Glomerular visceral epithelial cell (primary cell): ENCODE measurements at regions not wholly inside any gene's neighbourhood (a gene's known extent, or its start where the extent isn't known, plus 50 kb on each side); places are given as distances from the start of the nearest gene placed in this dataset.

Source experiments
- DNase-seq: peaks from one replicate; pipeline ENCODE4 v3.0.0-alpha.2; 2016; ENCODE audit errors: extremely low spot score

DNA sequence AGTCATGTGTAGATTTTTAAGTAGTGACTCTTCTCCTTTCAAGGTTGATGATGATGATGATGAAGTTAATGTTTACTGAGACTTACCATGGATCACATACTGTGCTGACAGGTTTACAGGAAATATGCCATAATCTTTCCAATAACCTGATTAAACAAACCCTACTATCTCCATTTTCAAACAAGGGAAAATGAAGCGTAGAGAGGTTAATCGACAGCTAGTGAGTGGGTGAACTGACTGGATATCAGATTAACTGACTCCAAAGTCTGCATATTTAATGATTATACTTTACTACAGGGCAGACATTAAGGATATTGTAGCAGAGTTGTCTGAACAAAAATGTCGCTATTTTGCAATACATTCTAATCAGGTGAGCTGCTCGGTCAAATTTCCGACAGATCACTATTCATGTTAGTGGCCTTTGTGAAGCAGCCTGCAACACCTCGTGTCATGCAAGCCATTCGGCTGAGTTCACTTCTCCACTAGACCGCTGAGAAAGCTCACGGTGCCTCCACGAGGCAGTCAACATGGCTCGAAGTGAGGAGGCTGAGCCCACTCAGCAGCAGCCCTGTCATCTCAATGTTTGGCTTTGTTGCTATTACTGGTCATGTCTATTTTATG, 264.2 kb downstream of the NFKBIZ start:
- peak; percentile 89 for DNase-seq

DNA sequence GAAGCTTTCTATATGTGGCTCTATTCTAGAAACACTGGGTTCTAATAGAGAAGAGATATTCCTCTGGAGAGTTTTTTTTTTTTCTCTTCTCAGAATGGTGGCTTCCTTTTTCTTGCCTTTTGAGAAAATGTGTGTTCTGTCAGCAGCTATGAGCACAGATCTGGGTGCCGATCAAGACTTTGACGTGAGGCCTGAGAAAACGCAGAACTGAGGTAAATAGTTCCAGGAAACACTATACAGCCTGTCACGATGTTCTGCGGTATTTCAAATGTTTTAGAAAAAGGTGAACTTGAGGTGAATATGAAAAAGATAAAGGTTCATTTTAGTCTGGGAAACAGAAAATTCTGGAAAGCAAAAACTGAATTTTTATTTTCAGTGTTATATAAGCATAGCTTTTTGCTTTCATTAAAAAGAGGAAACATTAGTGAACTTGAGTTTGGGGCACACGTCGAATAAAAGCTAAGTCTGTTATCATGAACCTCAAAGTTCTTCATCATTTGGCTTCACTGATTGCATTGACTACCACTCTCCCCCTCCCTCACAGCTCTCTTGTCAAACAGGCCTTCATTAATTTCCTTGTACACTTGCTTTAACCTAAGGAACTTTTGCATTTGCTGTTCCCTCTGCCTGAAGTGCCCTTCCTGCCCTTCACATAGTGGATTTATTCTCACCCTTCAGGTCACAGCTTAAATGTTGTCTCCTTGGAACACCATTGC, 265.1 kb downstream of the NFKBIZ start:
- DNase-seq, result no peak

DNA sequence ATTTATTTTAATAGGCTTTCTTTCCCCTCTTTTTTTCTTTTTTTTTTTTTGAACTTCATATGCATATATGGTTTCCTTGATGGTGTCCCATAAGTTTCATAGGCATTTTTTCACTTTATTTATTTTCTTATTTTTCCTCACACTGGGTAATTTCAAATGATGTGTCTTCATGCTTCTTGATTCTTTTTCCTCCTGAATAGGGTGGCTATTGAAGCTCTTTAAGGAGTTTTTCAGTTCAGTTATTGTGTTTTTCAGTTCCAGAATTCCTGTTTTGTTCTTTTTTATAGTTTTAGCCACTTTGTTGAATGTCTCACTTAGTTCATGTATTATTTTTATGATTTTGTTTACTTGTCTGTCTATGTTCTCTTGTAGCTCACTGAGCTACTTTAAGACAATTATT, 273.2 kb downstream of the NFKBIZ start:
- DNase-seq, result no peak

DNA sequence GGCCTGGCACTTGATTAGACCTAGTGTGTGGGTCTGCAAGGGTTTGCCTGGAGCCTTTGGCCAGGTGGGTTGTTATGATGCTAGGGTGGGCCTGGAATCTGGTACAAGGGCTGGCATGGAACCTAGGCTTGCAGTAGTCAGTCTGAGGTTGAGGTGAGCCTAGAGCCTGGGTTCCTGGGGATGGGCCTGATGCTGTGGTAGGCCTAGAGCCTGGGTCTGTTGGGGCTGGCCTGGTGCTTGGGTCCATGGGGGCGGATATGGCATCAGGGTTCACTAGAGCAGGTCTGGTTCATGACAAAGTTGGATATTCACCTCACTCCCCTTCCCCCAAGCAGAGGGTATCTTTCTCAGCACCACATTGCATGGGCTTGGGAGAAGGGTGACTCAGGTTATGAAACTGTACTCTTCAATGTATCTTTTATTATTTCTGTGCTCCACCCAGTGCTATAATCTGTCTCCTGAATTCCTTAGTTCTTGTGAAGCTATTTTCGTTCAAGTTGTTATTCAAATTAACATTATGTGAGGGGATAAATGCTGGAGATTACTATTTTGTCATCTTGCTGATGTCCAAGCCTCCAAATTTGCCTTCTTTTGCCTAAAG, 274.4 kb downstream of the NFKBIZ start:
- no peak for DNase-seq

DNA sequence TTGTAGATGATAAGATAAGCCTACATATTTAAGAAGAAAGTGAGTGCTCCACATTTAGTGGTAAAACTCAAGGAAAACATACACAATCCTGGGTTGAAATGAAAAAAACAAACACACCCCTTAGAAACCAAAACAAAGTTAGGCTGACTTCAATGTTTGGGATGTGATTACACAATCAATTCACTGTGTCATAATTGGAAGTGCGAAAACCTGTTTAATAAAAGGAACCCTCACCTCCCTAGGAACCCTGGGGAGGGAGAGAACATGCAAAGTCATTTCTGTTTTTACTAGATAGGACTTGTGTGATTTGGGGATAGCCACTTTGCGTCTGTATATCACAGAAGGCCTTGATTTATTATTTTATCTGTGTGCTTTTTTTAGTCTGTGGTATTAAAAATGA, 275.0 kb downstream of the NFKBIZ start:
- DNase-seq, result no peak

DNA sequence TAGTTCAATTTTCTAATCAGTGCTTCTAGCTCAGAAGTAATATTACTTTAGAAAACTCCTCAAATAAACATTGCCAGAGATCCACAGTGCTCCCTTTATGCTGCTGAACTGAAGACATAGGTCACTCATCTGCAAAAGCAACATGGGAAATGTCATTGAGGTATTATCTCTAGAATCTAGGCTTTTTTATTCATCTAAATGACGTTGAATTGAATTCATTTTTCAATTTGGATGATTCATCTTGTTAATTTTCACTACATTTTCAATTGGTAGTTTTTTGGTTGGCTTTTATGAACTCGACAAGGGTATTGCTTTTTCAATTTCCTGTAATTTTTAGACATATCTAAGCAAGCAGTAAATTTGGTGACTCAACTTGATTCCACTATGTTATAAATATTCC, 275.4 kb downstream of the NFKBIZ start:
- DNase-seq, result no peak

DNA sequence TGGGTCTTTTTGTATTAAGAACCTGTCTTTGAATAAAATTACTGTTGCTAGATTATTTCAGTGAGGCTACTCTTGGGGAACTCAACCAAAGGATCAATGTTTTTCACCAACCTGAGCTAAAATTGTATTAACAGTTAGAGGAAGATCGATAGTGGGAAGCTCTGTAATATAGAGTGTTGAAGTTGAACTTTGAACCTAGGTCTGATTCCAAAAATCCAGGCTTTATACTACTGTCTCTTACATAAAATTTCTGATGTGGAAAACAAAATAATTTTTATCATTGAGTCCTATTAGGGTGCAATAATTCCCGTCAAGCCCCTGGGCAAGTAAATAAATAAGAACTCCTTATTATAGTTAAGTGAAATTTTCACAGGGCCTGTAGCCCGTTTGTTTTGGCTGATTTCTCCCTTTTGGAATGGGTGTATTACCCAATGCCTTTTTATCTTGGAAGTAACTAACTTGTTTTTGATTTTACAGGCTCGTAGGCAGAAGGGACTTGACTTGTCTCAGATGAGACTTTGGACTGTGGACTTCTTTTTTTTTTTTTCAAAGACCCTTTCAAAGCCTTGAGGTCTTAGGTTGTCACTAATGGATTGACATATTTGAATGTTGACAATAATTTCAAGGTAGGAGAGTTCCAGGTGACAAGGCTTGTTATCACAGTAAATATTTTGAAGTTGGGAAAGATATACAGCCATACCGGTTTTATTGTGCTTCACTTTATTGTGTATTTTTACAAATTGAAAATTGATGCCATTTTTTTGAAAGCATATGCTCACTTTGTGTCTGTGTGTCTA, 276.1 kb downstream of the NFKBIZ start:
- no peak for DNase-seq

DNA sequence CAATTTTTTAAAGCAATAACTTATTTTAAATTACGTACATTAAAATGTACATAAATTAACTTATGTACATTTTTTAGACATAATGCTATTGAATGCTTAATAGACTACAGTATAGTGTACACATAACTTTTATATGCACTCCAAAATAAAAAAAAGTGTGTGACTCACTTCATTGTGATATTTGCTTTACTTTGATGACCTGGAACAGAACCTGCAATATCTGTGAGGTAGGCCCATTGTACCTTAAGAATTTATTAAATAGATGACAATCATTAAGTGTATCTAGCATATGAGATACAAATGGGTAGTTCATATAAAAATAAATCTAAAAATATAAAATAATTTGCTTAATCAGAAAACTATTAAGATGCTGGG, 276.7 kb downstream of the NFKBIZ start:
- no peak for DNase-seq

DNA sequence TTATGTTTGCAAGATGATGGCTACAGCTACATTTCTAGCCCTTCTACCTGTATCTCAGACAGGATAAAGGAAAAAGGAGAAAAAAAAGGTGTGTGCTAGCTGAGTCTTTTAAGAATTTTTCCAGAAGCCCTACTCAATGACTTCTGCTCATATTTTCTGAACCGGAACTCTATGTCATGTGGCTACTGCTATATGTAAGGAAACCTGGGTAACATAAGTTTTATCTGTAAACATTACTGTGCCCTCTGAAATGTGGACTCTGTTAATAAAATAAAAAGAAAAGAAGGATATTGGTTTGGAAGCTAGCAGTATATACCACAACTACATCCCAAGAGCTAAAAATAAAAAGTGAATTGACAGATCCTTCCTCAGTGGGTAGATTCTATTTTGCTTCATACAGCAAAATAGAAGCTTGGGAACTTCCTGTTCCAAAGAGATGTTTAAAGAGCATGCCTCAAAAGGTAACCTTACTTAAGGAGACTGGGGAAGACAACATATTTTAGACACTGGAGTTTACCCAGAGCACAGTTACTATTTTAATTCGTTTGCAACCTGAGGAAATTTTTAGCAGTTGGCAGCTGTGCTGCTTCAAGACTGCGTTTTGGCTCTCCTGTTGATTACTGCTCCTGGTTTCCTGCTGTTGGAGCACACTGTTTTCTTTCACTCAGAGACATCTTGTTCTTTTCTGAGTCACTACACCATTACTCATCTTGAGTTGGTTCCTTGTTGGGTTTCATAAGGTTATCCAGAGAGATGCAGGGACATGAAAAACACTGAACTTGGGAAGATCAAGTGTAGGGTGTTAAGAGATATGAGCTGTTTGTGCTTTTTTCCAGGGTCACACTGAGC, 280.7 kb downstream of the NFKBIZ start:
- DNase-seq, result peak; percentile 54

DNA sequence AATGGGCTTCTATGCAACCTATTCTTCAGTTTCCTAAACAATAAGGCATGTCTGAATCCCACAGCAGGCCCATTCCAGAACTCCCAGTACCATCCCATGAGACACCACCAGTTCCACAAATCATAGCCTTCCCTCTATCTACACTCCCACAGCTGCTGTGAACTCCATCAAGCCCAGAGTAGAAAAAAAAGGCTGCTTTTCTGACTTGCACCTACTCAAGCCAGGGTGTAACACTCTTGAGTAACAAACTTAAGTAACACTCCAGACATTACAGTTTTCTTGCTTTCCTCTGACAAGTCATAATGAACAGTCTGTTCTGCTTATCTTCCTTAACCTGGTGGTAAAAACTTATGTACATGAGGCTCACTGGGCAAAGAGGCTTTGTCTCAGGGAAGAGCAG, 283.1 kb downstream of the NFKBIZ start:
- DNase-seq, result no peak

DNA sequence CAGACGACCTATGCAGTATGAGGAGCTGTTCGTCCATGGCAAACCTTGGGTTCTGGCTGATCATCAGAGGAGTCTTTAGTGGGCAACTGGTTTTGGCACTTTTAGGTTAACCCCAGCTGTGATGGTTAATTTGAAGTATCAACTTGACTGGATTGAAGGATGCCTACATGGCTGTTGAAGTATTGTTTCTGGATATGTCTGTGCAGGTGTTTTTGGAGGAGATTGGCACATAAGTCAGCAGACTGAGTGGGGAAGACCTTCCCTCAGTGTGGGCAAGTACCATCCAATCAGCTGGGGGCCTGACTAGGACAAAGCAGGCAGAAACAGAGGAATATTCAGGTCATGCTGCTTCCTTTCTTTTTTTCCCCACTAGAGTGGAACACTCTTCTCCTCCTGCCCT, 284.1 kb downstream of the NFKBIZ start:
- DNase-seq, result no peak

DNA sequence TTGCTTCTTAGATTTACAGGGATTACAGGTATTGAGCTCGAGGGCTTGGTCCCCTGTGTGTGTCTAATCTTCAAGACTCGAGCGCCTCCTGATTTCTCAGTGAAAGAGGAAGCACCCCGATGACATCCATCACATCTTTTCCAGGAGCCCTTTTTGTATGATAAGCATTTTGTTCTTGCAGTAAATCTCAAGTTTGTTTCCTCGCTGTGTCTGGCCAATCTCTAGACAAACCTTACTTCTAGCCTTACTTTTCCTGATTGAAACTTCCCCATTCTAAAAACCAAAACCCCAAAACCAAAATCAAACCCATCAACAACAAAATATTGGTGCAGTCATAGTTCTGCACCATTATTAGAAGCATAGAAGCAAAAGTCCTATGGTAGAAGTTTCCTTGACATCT, 286.0 kb downstream of the NFKBIZ start:
- DNase-seq, result no peak

DNA sequence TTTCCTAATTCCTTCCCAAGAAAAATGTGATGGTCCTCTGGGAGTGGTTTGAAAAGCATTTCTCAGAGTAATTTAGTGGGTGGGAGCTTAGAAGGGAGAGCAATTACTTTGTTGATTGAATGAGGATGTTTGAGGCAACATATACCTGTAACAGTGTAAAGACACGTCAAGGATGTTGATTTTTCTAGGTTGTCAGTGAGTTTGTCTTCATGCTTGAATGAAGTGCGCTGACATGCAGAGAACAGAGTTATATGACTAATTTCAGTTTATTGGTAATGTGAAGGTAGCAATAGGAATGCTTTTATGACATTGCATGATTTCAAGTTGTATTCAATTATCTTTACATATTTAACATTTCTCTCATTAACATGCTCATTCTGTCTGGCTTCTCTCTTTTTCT, 286.9 kb downstream of the NFKBIZ start:
- peak; percentile 11 for DNase-seq

DNA sequence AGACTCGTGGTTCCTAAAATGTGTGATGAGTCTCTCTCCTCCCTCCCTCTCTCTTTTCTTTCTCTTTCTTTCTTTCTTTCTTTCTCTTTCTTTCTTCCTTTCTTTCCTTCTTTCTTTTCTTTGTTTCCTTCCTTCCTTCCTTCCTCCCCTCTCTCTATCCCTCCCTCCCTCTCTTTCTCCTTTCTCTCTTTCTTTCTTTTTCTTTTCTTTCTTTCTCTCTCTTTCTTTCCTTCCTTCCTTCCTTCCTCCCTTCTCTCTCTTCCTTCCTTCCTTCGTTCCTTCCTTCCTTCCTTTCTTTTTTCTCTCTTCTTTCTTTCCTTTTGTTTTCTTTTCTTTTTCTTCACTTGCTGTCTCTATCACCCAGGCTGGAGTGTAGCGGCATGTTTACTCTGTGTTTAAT, 290.8 kb downstream of the NFKBIZ start:
- no peak for DNase-seq

DNA sequence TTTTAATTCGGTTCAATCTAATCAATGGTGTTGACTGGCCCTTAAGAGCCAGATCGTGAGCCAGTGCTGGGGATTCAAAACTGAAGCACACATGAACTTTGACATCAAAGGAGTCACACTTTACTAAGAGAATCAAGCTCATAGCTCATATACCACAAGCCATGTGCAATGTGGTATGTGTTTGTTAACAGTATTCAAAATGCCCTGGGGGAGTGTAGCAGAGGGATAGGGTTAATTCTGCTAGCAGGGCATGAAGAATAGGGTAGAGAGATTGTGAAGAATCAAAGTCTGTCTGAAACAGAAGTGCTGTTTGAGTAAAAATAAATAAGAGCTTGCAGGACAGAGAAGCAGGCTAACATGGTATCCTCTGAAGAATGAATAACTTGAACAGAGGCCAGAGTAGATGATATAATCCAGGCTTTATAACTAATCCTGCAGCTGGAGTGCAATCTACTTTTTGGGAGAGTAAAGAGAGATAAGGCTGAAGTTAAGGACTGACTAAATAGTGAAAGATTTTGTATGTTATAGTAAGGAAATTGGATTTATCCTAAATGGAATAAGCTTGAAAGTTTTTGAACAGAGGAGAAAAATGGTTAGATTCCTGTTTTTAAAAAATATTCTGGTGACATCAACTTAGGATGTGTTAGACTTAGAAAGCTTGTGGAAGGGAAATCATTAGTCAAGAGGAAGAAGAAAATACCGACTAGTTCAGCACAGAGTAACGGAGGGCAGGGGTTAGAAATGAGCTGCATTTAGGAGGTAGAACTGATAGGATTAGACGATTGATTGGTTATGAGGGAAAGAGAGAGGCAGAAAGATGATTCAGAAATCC, 292.0 kb downstream of the NFKBIZ start:
- DNase-seq, result no peak

DNA sequence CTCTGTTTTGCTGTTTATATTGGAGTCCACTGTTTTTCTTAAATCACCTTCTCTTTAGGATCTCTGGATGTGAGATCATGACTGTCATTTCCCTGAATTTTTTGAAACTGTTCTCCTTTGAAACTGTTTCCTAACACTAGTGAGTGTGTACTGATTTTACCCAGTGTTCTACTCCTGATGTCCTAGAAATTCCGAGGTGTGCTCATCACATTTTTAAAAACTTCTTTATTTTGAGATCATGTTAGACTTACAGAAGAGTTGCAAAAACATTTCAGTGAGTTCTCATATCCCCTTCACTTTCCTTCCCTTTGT, 292.6 kb downstream of the NFKBIZ start:
- DNase-seq, result no peak

DNA sequence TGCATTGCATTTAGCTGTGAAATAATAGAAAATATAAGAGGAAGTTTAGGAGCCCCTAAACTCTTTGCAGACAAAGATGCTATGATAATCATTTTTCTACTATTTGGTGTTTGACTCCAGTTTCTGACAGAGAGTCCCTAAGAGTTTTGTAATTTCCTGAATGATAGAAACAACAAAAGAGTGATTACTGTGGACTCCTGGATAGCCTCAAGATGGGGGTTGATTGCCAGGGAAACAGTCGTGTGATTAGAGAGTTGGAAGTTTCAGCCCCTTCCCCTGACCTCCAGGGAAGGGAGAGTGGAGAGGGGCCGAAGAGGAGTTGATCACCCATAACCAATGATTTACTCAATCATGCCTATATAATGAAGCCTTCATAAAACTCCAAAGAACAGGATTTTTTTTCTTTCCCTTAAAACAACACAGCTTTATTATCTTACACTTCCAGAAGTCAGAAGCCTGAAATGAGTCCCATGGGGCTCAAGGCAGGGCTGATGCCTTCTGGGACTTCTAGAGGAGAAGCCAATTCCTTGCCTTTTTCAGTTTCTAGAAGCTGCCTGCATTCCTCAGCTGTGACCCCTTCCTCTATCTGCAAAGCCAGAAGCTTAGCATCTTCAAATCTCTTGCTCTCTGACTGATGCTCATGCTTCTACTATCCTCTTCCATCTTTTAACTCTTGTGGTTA, 292.3 kb upstream of the ZPLD1 start:
- no peak for DNase-seq

DNA sequence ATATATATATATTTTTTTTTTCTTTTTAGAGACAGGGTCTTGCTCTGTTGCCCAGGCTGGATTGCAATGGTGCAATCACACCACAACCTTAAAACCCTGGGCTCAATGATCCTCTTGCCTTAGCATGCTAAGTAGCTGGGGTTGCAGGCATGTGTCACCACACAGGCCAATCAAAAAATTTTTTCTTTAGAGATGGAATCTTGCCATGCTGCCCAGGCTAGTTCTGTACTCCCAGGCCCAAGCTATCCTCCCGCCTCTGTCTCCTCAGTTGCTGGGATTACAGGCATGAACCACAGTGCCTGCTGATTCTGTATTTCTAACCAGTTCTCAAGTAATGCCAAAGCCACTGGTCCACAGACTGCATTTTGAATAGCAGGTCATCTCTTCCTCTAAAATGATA, 291.3 kb upstream of the ZPLD1 start:
- no peak for DNase-seq

DNA sequence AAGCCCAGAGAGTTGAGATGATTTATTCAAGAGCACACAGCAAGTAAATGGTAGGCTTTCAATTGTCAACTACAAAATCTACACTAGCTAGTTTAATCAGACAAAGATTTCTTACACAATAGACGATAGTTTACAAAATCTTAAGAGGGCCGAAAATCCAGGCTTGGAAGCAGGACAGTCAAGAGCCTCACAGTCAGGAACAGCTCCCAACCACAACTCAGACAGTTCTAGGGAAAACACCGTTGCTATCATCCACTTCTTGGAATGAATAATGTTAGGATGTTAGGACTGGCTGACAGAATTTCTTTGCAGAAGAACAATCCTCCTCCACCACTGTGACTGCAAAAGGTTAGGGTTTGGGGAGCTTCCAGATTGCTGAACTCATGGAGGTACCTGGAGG, 290.8 kb upstream of the ZPLD1 start:
- DNase-seq, result no peak

DNA sequence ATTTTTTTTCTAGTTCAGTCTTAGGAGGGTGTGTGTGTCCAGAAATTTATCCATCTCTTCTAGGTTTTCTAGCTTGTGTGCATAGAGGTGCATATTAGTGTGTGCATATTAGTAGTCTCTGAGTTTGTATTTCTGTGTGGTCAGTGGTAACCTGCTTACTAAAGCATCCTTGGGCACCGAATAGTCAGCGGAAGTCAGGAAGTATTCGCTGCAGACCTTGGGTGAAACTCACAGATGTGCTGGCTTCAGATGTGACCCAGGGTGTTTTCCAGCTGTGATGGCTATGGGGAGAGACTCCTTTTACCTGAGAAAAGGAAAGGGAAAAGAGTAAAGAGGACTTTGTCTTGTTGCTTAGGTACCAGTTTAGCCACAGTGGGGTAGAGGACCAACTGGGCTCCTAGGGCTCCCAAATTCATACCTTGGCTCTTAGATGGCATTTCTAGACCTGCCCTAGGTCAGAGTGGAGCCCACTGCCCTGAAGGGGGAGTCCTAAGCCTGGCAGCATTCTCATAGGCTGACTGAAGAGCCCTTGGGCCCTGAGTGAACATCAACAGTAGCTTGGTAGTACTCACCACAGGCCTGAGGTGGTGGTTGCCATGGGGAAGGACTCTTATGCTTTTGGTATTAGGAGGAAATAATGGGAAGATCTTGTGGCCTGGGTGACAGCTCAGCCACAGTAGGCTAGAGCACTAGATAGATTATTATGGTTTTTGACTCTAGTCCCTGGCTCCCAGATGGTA, 286.0 kb upstream of the ZPLD1 start:
- no peak for DNase-seq
